ENCODE measurements at regions not wholly inside any gene's neighbourhood (a gene's known extent, or its start where the extent isn't known, plus 50 kb on each side); places are given as distances from the start of the nearest gene placed in this dataset.

DNA sequence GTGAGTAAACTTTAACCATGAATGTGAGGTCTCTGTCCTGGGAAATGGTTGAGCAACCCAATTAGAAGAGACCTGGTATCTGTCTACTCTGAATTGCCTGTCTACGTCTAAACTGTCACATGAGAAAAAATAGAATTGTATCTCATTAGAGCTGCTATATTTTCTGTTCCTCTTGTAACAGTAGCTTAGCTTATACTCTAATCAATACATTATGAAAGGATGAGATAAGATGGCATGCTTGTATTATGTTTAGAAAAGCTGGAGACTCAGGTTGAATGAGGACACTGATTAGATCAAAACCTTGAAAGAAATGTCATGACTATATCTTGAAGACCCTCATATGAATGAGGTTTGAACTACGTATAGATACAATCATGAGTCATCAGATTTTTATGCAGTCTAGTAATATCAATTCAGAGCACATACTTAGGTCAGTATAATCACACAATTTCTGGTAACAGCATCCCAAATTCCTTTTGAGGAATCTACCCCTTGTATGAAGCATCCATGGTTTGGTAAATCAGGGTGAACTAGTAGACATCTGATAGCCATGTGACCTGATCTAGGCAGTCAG is 561.5 kb upstream of the CHORDC1 start:
- Histone ChIP-seq H3K36me3 (no peaks in the 10 kb centered on the region), H3K27ac (no peak overlapping the region), H3K4me3 (no peak overlapping the region), H3K27me3 (no peaks in the 10 kb centered on the region), H3K4me1 (no peaks in the 10 kb centered on the region), H3K9me3 (peaks cover 0 to 7% (median 2%) of the 10 kb centered on the region in 4 donors)
- DNase-seq (no peak), ATAC-seq (ENCODE audit: low FRiP score in 2 of 2) (no peak)
- TF ChIP-seq, protein P1, sequence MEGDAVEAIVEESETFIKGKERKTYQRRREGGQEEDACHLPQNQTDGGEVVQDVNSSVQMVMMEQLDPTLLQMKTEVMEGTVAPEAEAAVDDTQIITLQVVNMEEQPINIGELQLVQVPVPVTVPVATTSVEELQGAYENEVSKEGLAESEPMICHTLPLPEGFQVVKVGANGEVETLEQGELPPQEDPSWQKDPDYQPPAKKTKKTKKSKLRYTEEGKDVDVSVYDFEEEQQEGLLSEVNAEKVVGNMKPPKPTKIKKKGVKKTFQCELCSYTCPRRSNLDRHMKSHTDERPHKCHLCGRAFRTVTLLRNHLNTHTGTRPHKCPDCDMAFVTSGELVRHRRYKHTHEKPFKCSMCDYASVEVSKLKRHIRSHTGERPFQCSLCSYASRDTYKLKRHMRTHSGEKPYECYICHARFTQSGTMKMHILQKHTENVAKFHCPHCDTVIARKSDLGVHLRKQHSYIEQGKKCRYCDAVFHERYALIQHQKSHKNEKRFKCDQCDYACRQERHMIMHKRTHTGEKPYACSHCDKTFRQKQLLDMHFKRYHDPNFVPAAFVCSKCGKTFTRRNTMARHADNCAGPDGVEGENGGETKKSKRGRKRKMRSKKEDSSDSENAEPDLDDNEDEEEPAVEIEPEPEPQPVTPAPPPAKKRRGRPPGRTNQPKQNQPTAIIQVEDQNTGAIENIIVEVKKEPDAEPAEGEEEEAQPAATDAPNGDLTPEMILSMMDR (IDR thresholded peaks at IDR 0.05): no peak
- TF ChIP-seq POLR2A (IDR thresholded peaks at IDR 0.05) (no peak), POLR2AphosphoS5 (IDR thresholded peaks at IDR 0.05) (no peak), EP300 (IDR thresholded peaks at IDR 0.05) (no peak)
- WGBS, 2 donors: 81 to 89% methylated on average over 2 of the region's 2 CpGs

DNA sequence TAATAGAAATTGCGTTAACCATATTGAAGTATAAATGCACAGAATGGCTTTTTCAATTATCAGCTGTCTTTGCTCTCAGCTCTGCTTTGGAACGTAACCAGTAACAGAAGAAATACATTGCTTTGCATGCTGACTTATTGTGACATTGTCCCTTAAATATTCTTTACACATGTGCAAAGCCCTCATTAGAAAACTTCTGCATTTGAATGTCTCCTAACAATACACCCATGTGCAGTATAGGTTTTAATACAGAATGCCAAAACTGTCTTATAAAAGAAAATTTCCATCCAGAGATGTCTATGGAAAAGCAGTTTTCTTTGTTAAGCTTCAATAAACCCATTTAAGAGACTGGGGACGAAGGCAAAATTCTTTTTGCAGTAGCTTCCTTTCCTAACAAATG is 560.3 kb upstream of the CHORDC1 start:
- Histone ChIP-seq H3K27ac (no peak overlapping the region), H3K36me3 (no peaks in the 10 kb centered on the region), H3K9me3 (peaks cover 0 to 3% (median 0%) of the 10 kb centered on the region in 4 donors), H3K4me3 (no peak overlapping the region), H3K27me3 (no peaks in the 10 kb centered on the region), H3K4me1 (no peaks in the 10 kb centered on the region)
- 86 to 90% methylated on average over 3 of the region's 3 CpGs for WGBS, 2 donors
- ATAC-seq (ENCODE audit: low FRiP score in 2 of 2) (no peak), DNase-seq (no peak)
- TF ChIP-seq, protein P1 (IDR thresholded peaks at IDR 0.05): no peak
- TF ChIP-seq EP300 (IDR thresholded peaks at IDR 0.05) (no peak), POLR2A (IDR thresholded peaks at IDR 0.05) (no peak), POLR2AphosphoS5 (IDR thresholded peaks at IDR 0.05) (no peak)

DNA sequence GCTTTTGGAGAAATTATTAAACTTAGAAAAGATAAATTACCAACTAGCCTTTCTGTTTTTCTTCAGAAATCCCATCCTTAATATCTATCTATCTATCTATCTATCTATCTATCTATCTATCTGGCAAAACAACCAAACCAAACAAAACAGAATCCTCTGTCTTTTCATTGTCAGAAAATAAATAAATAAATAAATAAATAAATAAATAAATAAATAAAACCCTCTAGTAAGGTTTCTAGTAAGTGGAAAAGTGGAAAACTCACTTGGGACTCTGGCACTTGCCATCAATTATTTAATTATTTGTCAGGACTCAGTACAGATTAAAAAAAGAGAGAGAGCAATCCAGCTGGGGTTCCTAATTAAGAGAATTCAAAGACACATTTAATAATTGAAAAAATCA is 556.2 kb upstream of the CHORDC1 start:
- no peaks in the 10 kb centered on the region for H3K4me1 ChIP-seq
- no peak for TF ChIP-seq POLR2AphosphoS5 (IDR thresholded peaks at IDR 0.05)
- TF ChIP-seq EP300 (IDR thresholded peaks at IDR 0.05): no peak
- TF ChIP-seq, protein P1 (IDR thresholded peaks at IDR 0.05): no peak
- TF ChIP-seq POLR2A (IDR thresholded peaks at IDR 0.05): no peak
- no peak overlapping the region for H3K4me3 ChIP-seq
- no peak for DNase-seq
- ATAC-seq (ENCODE audit: low FRiP score in 2 of 2): no peak
- H3K9me3 ChIP-seq: no peaks in the 10 kb centered on the region
- no peaks in the 10 kb centered on the region for H3K36me3 ChIP-seq
- H3K27ac ChIP-seq: no peak overlapping the region
- H3K27me3 ChIP-seq: no peaks in the 10 kb centered on the region

DNA sequence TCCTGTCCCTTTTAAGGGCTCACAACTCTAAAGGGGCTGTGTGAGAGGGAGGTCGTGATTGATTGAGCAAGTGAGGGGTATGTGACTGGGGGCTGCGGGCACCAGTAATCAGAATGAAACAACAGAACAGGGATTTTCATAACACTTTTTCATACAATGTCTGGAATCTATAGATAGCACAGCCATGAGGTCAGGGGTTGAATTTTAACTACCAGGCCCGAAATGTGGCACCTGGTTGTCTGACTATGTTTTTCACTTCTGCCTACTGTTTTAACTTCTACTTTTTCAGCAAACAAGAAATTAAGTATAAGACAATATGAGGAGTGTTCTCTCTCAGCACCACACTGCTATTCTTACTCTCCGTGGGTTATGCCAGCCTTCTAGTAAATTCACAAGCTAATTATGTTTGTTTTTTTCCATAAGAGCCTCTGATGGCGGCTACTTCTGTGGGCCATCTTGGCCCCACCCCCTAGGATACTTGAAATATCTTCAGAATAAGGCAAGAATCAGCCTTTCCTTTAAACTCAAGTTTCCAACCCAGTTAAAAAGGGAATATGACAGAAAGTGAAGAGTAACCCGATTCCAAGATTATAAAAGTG is 552.8 kb upstream of the CHORDC1 start:
- no peaks in the 10 kb centered on the region for H3K4me1 ChIP-seq
- no peaks in the 10 kb centered on the region for H3K36me3 ChIP-seq
- WGBS, 2 donors: 75 to 78% methylated on average over 6 of the region's 6 CpGs
- H3K9me3 ChIP-seq: no peaks in the 10 kb centered on the region
- no peak for ATAC-seq (ENCODE audit: low FRiP score in 2 of 2)
- H3K4me3 ChIP-seq: no peak overlapping the region
- no peaks in the 10 kb centered on the region for H3K27me3 ChIP-seq
- DNase-seq: no peak
- no peak overlapping the region for H3K27ac ChIP-seq
- no peak for TF ChIP-seq POLR2A (IDR thresholded peaks at IDR 0.05)
- TF ChIP-seq, protein P1 (IDR thresholded peaks at IDR 0.05): no peak
- no peak for TF ChIP-seq POLR2AphosphoS5 (IDR thresholded peaks at IDR 0.05)
- no peak for TF ChIP-seq EP300 (IDR thresholded peaks at IDR 0.05)
